HEK293T (cell line): ENCODE measurements at regions not wholly inside any gene's neighbourhood (a gene's known extent, or its start where the extent isn't known, plus 50 kb on each side); places are given as distances from the start of the nearest gene placed in this dataset.

Experiments
- BHLHE40 ChIP-seq: fragments of 450-650 bp; IDR thresholded peaks from 2 replicates; pipeline ENCODE4 v1.6.1; 2016; ENCODE audit warnings: mild to moderate bottlenecking, moderate library complexity, borderline replicate concordance
- ELF4 ChIP-seq: fragments of 450-650 bp; IDR thresholded peaks from 2 replicates; pipeline ENCODE4 v1.6.1; 2017; ENCODE audit warnings: antibody characterized with exemption
- FOXM1 ChIP-seq: fragments of 450-650 bp; IDR thresholded peaks from 2 replicates; pipeline ENCODE4 v1.6.1; 2017; ENCODE audit warnings: mild to moderate bottlenecking, borderline replicate concordance
- SP1 ChIP-seq: fragments of 450-650 bp; IDR thresholded peaks from 2 replicates; pipeline ENCODE4 v1.6.1; 2017
- SUZ12 ChIP-seq: fragments of 450-650 bp; IDR thresholded peaks from 2 replicates; pipeline ENCODE4 v1.6.1; 2016; ENCODE audit warnings: mild to moderate bottlenecking
- ZNF384 ChIP-seq: fragments of 450-650 bp; IDR thresholded peaks from 2 replicates; pipeline ENCODE4 v1.6.1; 2016

DNA sequence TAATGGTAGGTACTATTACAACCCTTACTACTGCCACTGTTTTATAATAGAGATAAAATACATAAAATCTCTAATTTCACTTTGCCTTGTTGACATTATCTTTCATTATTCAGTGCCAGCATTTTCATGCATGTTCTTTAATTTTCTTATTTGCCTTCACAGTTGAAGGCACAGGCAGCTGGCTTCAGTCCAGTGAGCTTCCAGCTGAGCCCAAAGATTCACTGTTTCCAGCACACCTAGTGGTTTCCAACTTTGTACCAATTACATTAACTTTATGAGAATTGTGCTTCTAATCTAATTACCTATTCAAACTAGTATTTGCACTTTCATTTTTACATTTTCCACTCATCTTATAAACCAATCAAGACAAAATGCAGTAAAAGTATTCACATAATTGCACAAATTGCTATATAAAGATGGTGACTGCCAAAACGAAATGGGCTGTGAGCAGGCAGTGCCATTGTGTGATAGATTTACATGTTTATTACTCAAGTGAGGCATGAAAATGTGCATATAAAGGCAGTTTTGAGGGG is 228.3 kb downstream of the MFSD1 start:
- TF ChIP-seq ELF4, result no peak
- TF ChIP-seq SP1, result no peak
- no peak for TF ChIP-seq BHLHE40
- no peak for TF ChIP-seq FOXM1
- no peak for TF ChIP-seq ZNF384
- TF ChIP-seq SUZ12, result no peak
